Suprapubic skin (tissue), 4 donors: ENCODE measurements at regions not wholly inside any gene's neighbourhood (a gene's known extent, or its start where the extent isn't known, plus 50 kb on each side); places are given as distances from the start of the nearest gene placed in this dataset.

Source experiments
- DNase-seq, 2 donors: peaks; one replicate each; pipeline ENCODE4 v3.0.0-alpha.2; 2019; ENCODE audit warnings: low spot score in 2 of 2
- H3K27ac ChIP-seq: fragments of 200-600 bp; sonication (generic); one replicate; pipeline ENCODE4 v1.5.1; 2019
- H3K27me3 ChIP-seq: fragments of 200-600 bp; sonication (generic); one replicate; pipeline ENCODE4 v1.5.1; 2019
- H3K36me3 ChIP-seq: fragments of 200-600 bp; sonication (generic); one replicate; pipeline ENCODE4 v1.5.1; 2019
- H3K4me1 ChIP-seq: fragments of 200-600 bp; sonication (generic); one replicate; pipeline ENCODE4 v1.5.1; 2019
- H3K4me3 ChIP-seq: fragments of 200-600 bp; sonication (generic); one replicate; pipeline ENCODE4 v1.5.1; 2019; ENCODE audit warnings: mild to moderate bottlenecking
- H3K9me3 ChIP-seq: fragments of 200-600 bp; sonication (generic); one replicate; pipeline ENCODE4 v1.5.1; 2019
- EP300 ChIP-seq: sonication (generic); formaldehyde crosslinking; IDR thresholded peaks from one replicate; pipeline ENCODE4 v1.6.1; 2017; ENCODE audit warnings: antibody characterized with exemption
- POLR2A ChIP-seq, 2 donors: fragments of 450-650 bp; IDR thresholded peaks; one replicate each; pipeline ENCODE4 v1.6.1; 2017; ENCODE audit warnings: antibody characterized with exemption in 2 of 2, mild to moderate bottlenecking in 2 of 2, moderate library complexity in 2 of 2
- POLR2AphosphoS5 ChIP-seq, 3 donors: sonication (generic); formaldehyde crosslinking; IDR thresholded peaks; one replicate each; pipeline ENCODE4 v1.6.1; 2017; ENCODE audit warnings: antibody characterized with exemption in 3 of 3
- WGBS: methylation state at CpG from one replicate; pipeline ENCODE4 v1.1.5; 2018; 5-methylcytosine and 5-hydroxymethylcytosine counted together
- TF ChIP-seq, protein P1 (sequence below), 2 donors: fragments of 200-600 bp in 1 of 2; fragments of 450-650 bp in 1 of 2; sonication (generic) in 1 of 2; IDR thresholded peaks; one replicate each; pipeline ENCODE4 v1.5.1; 2016 to 2019; ENCODE audit warnings: antibody characterized with exemption in 2 of 2, mild to moderate bottlenecking in 1 of 2, moderate library complexity in 1 of 2

GRCh38 chr11:109609454-109610185 is 187.6 kb downstream of the C11orf87 start:
- H3K27me3 ChIP-seq: no peaks in the 10 kb centered on the region
- no peaks in the 10 kb centered on the region for H3K36me3 ChIP-seq
- DNase-seq: no peak
- H3K4me1 ChIP-seq: peaks cover 8% of the 10 kb centered on the region
- no peak overlapping the region for H3K27ac ChIP-seq
- H3K9me3 ChIP-seq: no peaks in the 10 kb centered on the region
- H3K4me3 ChIP-seq: no peak overlapping the region
- WGBS: 83% methylated on average over 1 of the region's 1 CpG
- no peak for TF ChIP-seq POLR2AphosphoS5 (IDR thresholded peaks at IDR 0.05)
- TF ChIP-seq EP300: no peak
- TF ChIP-seq, protein P1, sequence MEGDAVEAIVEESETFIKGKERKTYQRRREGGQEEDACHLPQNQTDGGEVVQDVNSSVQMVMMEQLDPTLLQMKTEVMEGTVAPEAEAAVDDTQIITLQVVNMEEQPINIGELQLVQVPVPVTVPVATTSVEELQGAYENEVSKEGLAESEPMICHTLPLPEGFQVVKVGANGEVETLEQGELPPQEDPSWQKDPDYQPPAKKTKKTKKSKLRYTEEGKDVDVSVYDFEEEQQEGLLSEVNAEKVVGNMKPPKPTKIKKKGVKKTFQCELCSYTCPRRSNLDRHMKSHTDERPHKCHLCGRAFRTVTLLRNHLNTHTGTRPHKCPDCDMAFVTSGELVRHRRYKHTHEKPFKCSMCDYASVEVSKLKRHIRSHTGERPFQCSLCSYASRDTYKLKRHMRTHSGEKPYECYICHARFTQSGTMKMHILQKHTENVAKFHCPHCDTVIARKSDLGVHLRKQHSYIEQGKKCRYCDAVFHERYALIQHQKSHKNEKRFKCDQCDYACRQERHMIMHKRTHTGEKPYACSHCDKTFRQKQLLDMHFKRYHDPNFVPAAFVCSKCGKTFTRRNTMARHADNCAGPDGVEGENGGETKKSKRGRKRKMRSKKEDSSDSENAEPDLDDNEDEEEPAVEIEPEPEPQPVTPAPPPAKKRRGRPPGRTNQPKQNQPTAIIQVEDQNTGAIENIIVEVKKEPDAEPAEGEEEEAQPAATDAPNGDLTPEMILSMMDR (IDR thresholded peaks at IDR 0.05): no peak
- TF ChIP-seq POLR2A (IDR thresholded peaks at IDR 0.05): no peak

DNA sequence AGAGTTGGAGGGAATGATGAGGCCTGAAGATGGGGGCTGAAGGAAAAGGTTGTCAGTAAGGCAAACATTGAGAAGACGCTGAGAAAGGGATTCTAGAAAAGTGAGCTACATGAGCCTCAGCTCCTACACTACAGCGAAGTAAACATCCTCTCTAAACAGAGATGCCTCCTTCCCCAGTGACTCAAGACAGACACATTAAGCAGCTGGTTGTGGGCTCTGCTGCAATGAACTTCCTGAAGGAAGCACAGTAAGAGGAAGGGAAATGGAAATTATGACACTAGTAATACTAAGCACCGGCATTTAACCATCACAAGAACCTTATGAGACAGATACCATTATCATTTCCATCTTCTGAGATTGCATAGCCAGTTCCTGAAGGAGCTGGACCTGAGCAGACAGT is 190.5 kb downstream of the C11orf87 start:
- no peaks in the 10 kb centered on the region for H3K27me3 ChIP-seq
- H3K9me3 ChIP-seq: no peaks in the 10 kb centered on the region
- no peaks in the 10 kb centered on the region for H3K36me3 ChIP-seq
- no peak overlapping the region for H3K27ac ChIP-seq
- no peaks in the 10 kb centered on the region for H3K4me1 ChIP-seq
- 75% methylated on average over 3 of the region's 3 CpGs for WGBS
- DNase-seq: no peak
- no peak overlapping the region for H3K4me3 ChIP-seq
- TF ChIP-seq POLR2A (IDR thresholded peaks at IDR 0.05) (no peak), POLR2AphosphoS5 (IDR thresholded peaks at IDR 0.05) (no peak), EP300 (no peak)
- TF ChIP-seq, protein P1 (IDR thresholded peaks at IDR 0.05): no peak

DNA sequence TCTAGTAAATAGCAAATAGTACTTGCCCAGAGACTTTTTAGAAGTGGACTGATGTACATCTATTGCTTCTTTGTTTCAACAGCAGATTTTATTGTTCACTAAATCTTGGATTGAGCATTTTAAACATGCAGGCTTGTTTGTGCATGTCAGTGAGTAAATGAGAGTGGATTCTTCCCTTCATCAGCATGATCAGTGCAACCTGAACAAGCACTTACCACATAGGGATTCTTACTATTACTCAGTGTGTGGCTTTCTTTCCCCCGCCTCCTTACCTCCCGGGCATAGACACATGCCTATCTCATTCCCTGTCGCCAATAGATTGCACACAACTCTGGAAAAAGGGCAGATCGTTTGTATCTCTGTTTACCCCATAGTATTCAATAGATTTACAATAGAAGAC is 197.5 kb downstream of the C11orf87 start:
- Histone ChIP-seq H3K4me3 (no peak overlapping the region), H3K27ac (no peak overlapping the region), H3K27me3 (no peaks in the 10 kb centered on the region), H3K4me1 (no peaks in the 10 kb centered on the region), H3K9me3 (no peaks in the 10 kb centered on the region), H3K36me3 (no peaks in the 10 kb centered on the region)
- DNase-seq: no peak
- 53% methylated on average over 4 of the region's 4 CpGs for WGBS
- TF ChIP-seq POLR2A (IDR thresholded peaks at IDR 0.05): no peak
- TF ChIP-seq, protein P1 (IDR thresholded peaks at IDR 0.05): no peak
- TF ChIP-seq POLR2AphosphoS5 (IDR thresholded peaks at IDR 0.05): no peak
- no peak for TF ChIP-seq EP300

DNA sequence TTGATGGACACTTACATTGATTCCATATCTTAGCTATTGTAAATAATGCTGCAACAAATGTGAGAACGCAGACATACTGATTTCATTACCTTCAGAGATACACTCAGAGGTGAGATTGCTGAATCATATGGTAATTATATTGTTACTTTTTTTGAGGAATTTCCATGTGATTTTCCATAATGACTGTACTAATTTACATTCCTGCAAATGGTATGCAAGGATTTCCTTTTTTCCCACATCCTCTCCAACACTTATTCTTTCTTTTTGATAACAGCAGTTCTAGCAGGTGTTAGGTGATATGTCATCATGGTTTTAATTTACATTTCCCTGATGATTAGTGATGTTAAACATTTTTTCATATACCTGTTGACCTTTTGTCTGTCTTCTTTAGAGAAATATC is 207.7 kb downstream of the C11orf87 start:
- H3K27ac ChIP-seq: no peak overlapping the region
- H3K9me3 ChIP-seq: no peaks in the 10 kb centered on the region
- H3K4me1 ChIP-seq: no peaks in the 10 kb centered on the region
- TF ChIP-seq EP300 (no peak), POLR2A (IDR thresholded peaks at IDR 0.05) (no peak), POLR2AphosphoS5 (IDR thresholded peaks at IDR 0.05) (no peak)
- TF ChIP-seq, protein P1 (IDR thresholded peaks at IDR 0.05): no peak
- H3K36me3 ChIP-seq: no peaks in the 10 kb centered on the region
- 91% methylated on average over 1 of the region's 1 CpG for WGBS
- no peaks in the 10 kb centered on the region for H3K27me3 ChIP-seq
- H3K4me3 ChIP-seq: no peak overlapping the region
- DNase-seq: no peak

GRCh38 chr11:109641549-109641948 is 219.6 kb downstream of the C11orf87 start:
- H3K27me3 ChIP-seq: no peaks in the 10 kb centered on the region
- H3K27ac ChIP-seq: no peak overlapping the region
- DNase-seq: no peak
- H3K4me1 ChIP-seq: no peaks in the 10 kb centered on the region
- no peaks in the 10 kb centered on the region for H3K9me3 ChIP-seq
- TF ChIP-seq POLR2A (IDR thresholded peaks at IDR 0.05) (no peak), EP300 (no peak), POLR2AphosphoS5 (IDR thresholded peaks at IDR 0.05) (no peak)
- TF ChIP-seq, protein P1 (IDR thresholded peaks at IDR 0.05): no peak
- WGBS: 21% methylated on average over 9 of the region's 9 CpGs
- H3K36me3 ChIP-seq: no peaks in the 10 kb centered on the region
- no peak overlapping the region for H3K4me3 ChIP-seq
